HEK293T (cell line): ENCODE measurements at regions not wholly inside any gene's neighbourhood (a gene's known extent, or its start where the extent isn't known, plus 50 kb on each side); places are given as distances from the start of the nearest gene placed in this dataset.

Source experiments
- ELF4 ChIP-seq: fragments of 450-650 bp; IDR thresholded peaks from 2 replicates; pipeline ENCODE4 v1.6.1; 2017; ENCODE audit warnings: antibody characterized with exemption
- L3MBTL2 ChIP-seq: fragments of 450-650 bp; conservative IDR thresholded peaks from 2 replicates; pipeline ENCODE4 v1.6.1; 2016; ENCODE audit warnings: mild to moderate bottlenecking

DNA sequence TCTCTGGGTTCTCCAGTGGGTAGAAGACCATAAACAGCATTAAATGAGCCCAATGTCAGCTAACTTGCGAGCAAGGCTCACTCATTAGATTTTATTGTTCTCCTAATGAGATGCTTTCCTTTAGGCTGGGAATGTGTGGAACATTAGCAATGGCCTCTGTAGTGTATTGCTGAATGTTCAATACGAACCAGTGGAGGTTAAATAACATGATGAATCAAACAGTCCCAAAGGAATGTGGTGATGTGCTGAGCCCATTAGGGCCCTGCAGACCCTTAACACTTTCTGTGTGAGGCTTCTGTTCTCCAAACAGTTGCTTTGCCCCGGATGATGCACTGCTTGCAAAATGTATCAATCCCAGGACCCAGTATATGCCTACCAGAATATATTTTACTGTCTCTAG lies 225.5 kb downstream of the ATG4C start:
- TF ChIP-seq ELF4 (no peak), L3MBTL2 (no peak)
